Body of pancreas (tissue), 4 donors: ENCODE measurements at regions not wholly inside any gene's neighbourhood (a gene's known extent, or its start where the extent isn't known, plus 50 kb on each side); places are given as distances from the start of the nearest gene placed in this dataset.

Source experiments
- ATAC-seq: fragments of 150-250 bp; one replicate; pipeline ENCODE4 v1.9.1; 2016
- DNase-seq, 4 donors: peaks; one replicate each; pipeline ENCODE4 v3.0.0-alpha.2; 2019
- H3K27ac ChIP-seq, 4 donors: fragments of 200-600 bp; sonication (generic); 1 replicate in 3 of 4; 2 replicates in 1 of 4; pipeline versions ENCODE4 v1.5.1 to v1.6.1; 2016 to 2019; ENCODE audit warnings: mild to moderate bottlenecking in 1 of 4, mixed read lengths in 1 of 4, moderate library complexity in 1 of 4
- H3K27me3 ChIP-seq, 2 donors: fragments of 200-600 bp; sonication (generic); one replicate each; pipeline ENCODE4 v1.6.0; 2016; ENCODE audit warnings: mild to moderate bottlenecking in 1 of 2
- H3K36me3 ChIP-seq, 2 donors: fragments of 200-600 bp; sonication (generic); replicated peaks in 1 of 2; 2 replicates each; pipeline ENCODE4 v1.5.1; 2016; ENCODE audit warnings: low read depth in 2 of 2; ENCODE audit not compliant: insufficient read depth in 1 of 2
- H3K4me1 ChIP-seq: fragments of 200-600 bp; sonication (generic); one replicate; pipeline ENCODE4 v1.6.0; 2016
- H3K4me3 ChIP-seq, 2 donors: fragments of 200-600 bp; sonication (generic); 1 replicate in 1 of 2; 2 replicates in 1 of 2; pipeline ENCODE4 v1.5.1; 2016 to 2019
- H3K9me3 ChIP-seq, 3 donors: fragments of 200-600 bp; sonication (generic); 1 replicate in 2 of 3; 2 replicates in 1 of 3; pipeline ENCODE4 v1.5.1; 2016
- CTCF ChIP-seq, 7 experiments: fragments of 450-650 bp in 4 of 7; fragments of 200-600 bp in 3 of 7; sonication (generic) in 3 of 7; IDR thresholded peaks; one replicate each; pipeline ENCODE4 v1.5.1; 2016 to 2019; ENCODE audit warnings: antibody characterized with exemption in 7 of 7
- POLR2A ChIP-seq, 3 donors: fragments of 450-650 bp; IDR thresholded peaks; one replicate each; pipeline ENCODE4 v1.6.1; 2016; ENCODE audit warnings: antibody characterized with exemption in 3 of 3, mild to moderate bottlenecking in 2 of 3
- WGBS, 2 donors: methylation state at CpG; one replicate each; pipeline ENCODE4 v1.1.5; 2017; 5-methylcytosine and 5-hydroxymethylcytosine counted together
- intact Hi-C: fragments of 100-400 bp; cut with DNase I; formaldehyde crosslinking; loops from one replicate; pipeline ENCODE4 v1.15.1; 2023

GRCh38 chr6:872570-873125 lies 179.7 kb upstream of the EXOC2 start:
- DNase-seq (no peak), ATAC-seq (no peak)
- 90 to 97% methylated on average over 10 of the region's 10 CpGs for WGBS, 2 donors
- Histone ChIP-seq H3K4me3 (no peak overlapping the region), H3K4me1 (no peaks in the 10 kb centered on the region), H3K9me3 (no peaks in the 10 kb centered on the region), H3K27ac (no peak overlapping the region), H3K36me3 (no peaks in the 10 kb centered on the region), H3K27me3 (no peaks in the 10 kb centered on the region)
- intact Hi-C loops: no loop called here
- no peak for TF ChIP-seq POLR2A (IDR thresholded peaks at IDR 0.05)
- TF ChIP-seq CTCF (IDR thresholded peaks at IDR 0.05): no peak

DNA sequence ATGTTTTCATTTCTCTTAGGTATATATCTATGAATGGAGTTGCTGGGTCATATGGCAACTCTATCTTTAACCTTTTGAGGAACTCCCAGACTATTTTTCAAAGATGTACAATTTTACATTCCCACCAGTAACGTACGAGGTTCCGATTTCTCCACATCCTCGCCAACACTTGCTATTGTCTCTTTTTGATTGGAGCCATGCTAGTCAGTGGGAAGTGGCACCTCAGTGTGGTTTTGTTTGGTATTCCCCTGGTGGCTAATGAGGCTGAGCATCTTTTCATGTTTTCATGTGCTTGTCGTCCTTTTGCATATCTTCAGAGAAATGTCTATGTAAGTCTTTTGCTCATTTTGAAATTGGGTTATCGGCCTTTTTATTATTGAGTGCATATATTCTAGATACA lies 178.6 kb upstream of the EXOC2 start:
- no peak overlapping the region for H3K27ac ChIP-seq
- intact Hi-C loops: no loop called here

GRCh38 chr6:870096-870495 lies 177.2 kb upstream of the EXOC2 start:
- no peak for ATAC-seq
- Histone ChIP-seq H3K27me3 (no peaks in the 10 kb centered on the region), H3K4me1 (no peaks in the 10 kb centered on the region), H3K9me3 (no peaks in the 10 kb centered on the region), H3K36me3 (no peaks in the 10 kb centered on the region), H3K4me3 (no peak overlapping the region), H3K27ac (no peak overlapping the region)
- DNase-seq: no peak
- TF ChIP-seq POLR2A (IDR thresholded peaks at IDR 0.05) (no peak), CTCF (IDR thresholded peaks at IDR 0.05) (no peak)
- 78 to 85% methylated on average over 5 of the region's 5 CpGs for WGBS, 2 donors
- intact Hi-C loops: no loop called here

More for the DNA sequence above, 178.6 kb upstream of the EXOC2 start:
- WGBS, 2 donors: 93% methylated on average over 6 of the region's 6 CpGs
- Histone ChIP-seq H3K4me1 (no peaks in the 10 kb centered on the region), H3K9me3 (no peaks in the 10 kb centered on the region), H3K36me3 (no peaks in the 10 kb centered on the region), H3K27me3 (no peaks in the 10 kb centered on the region), H3K4me3 (no peak overlapping the region)
- TF ChIP-seq POLR2A (IDR thresholded peaks at IDR 0.05): no peak
- no peak for TF ChIP-seq CTCF (IDR thresholded peaks at IDR 0.05)
- DNase-seq (no peak), ATAC-seq (no peak)

- DNase-seq (no peak), ATAC-seq (no peak)
- H3K36me3 ChIP-seq: no peaks in the 10 kb centered on the region
- H3K9me3 ChIP-seq: no peaks in the 10 kb centered on the region
- TF ChIP-seq CTCF (IDR thresholded peaks at IDR 0.05) (no peak), POLR2A (IDR thresholded peaks at IDR 0.05) (no peak)
- no peak overlapping the region for H3K27ac ChIP-seq
- WGBS, 2 donors: 81 to 83% methylated on average over 8 of the region's 8 CpGs
- H3K27me3 ChIP-seq: no peaks in the 10 kb centered on the region
- no peak overlapping the region for H3K4me3 ChIP-seq
- H3K4me1 ChIP-seq: no peaks in the 10 kb centered on the region
- intact Hi-C loops: no loop called here
Observed at GRCh38 chr6:868201-868600, 175.3 kb upstream of the EXOC2 start.

DNA sequence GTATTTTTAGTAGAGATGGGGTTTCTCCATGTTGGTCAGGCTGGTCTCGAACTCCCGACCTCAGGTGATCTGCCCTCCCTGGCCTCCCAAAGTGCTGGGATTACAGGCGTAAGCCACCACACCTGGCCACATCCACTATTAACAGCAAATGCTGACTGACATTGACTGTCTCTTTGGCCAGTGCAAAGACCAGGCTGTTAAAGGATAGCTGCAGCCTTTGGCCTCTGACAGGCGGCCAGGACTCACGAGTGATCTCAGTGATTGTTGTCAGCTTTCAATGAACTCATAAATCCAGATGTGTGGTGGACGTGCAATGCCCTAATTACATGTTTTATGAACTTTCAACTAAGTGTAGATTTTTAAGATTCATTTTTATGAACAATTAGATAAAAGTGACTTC lies 174.4 kb upstream of the EXOC2 start:
- Histone ChIP-seq H3K4me3 (no peak overlapping the region), H3K36me3 (no peaks in the 10 kb centered on the region), H3K4me1 (no peaks in the 10 kb centered on the region), H3K9me3 (no peaks in the 10 kb centered on the region), H3K27me3 (no peaks in the 10 kb centered on the region), H3K27ac (no peak overlapping the region)
- intact Hi-C loops: no loop called here
- DNase-seq (no peak), ATAC-seq (no peak)
- 74 to 88% methylated on average over 6 of the region's 6 CpGs for WGBS, 2 donors
- TF ChIP-seq CTCF (IDR thresholded peaks at IDR 0.05) (no peak), POLR2A (IDR thresholded peaks at IDR 0.05) (no peak)
